Esophagus muscularis mucosa (tissue), 4 donors: ENCODE measurements at regions not wholly inside any gene's neighbourhood (a gene's known extent, or its start where the extent isn't known, plus 50 kb on each side); places are given as distances from the start of the nearest gene placed in this dataset.
"Not testable (repeated sequence)": the region's sequence is repeated elsewhere in the genome, so short reads cannot be mapped to it uniquely, and the experiment has no call there.

Experiments used
- DNase-seq: peaks from one replicate; pipeline ENCODE4 v3.0.0-alpha.2; 2017; ENCODE audit errors: extremely low spot score
- H3K27ac ChIP-seq, 4 donors: fragments of 200-600 bp; sonication (generic); replicated peaks in 1 of 4; 1 replicate in 3 of 4; 2 replicates in 1 of 4; pipeline ENCODE4 v1.5.1; 2016 to 2019; ENCODE audit warnings: mild to moderate bottlenecking in 1 of 4
- H3K27me3 ChIP-seq, 4 donors: fragments of 200-600 bp; sonication (generic); one replicate each; pipeline versions ENCODE4 v1.5.1 to v1.6.0; 2016 to 2019
- H3K36me3 ChIP-seq, 4 donors: fragments of 200-600 bp; sonication (generic); one replicate each; pipeline ENCODE4 v1.5.1; 2016 to 2019
- H3K4me1 ChIP-seq, 4 donors: fragments of 200-600 bp; sonication (generic); one replicate each; pipeline ENCODE4 v1.5.1; 2016 to 2019
- H3K4me3 ChIP-seq, 4 donors: fragments of 200-600 bp; sonication (generic); 1 replicate in 2 of 4; 2 replicates in 2 of 4; pipeline ENCODE4 v1.5.1; 2016 to 2019; ENCODE audit warnings: mild to moderate bottlenecking in 4 of 4, moderate library complexity in 1 of 4
- H3K9me3 ChIP-seq, 4 donors: fragments of 200-600 bp; sonication (generic); 1 replicate in 3 of 4; 2 replicates in 1 of 4; pipeline ENCODE4 v1.5.1; 2016 to 2019
- CTCF ChIP-seq, 3 experiments: fragments of 200-600 bp in 2 of 3; fragments of 450-650 bp in 1 of 3; sonication (generic) in 2 of 3; IDR thresholded peaks; one replicate each; pipeline ENCODE4 v1.5.1; 2017 to 2019; ENCODE audit warnings: antibody characterized with exemption in 3 of 3, mild to moderate bottlenecking in 2 of 3, moderate library complexity in 1 of 3
- EP300 ChIP-seq: sonication (generic); formaldehyde crosslinking; IDR thresholded peaks from one replicate; pipeline ENCODE4 v1.6.1; 2017; ENCODE audit warnings: antibody characterized with exemption
- POLR2A ChIP-seq: fragments of 450-650 bp; IDR thresholded peaks from one replicate; pipeline ENCODE4 v1.6.1; 2017; ENCODE audit warnings: antibody characterized with exemption, moderate library complexity, mild to moderate bottlenecking, low read depth
- POLR2AphosphoS5 ChIP-seq, 2 donors: sonication (generic); formaldehyde crosslinking; IDR thresholded peaks; one replicate each; pipeline ENCODE4 v1.6.1; 2017; ENCODE audit warnings: antibody characterized with exemption in 2 of 2
- WGBS: methylation state at CpG from one replicate; pipeline ENCODE4 v1.1.5; 2018; 5-methylcytosine and 5-hydroxymethylcytosine counted together
- intact Hi-C: fragments of 100-400 bp; cut with DNase I; formaldehyde crosslinking; loops from one replicate; pipeline ENCODE4 v1.15.1; 2023

- no peak overlapping the region for H3K27ac ChIP-seq
- no peak for DNase-seq
- TF ChIP-seq POLR2AphosphoS5 (IDR thresholded peaks at IDR 0.05) (no peak), POLR2A (no peak), EP300 (no peak)
- H3K27me3 ChIP-seq = no peaks in the 10 kb centered on the region
- no peaks in the 10 kb centered on the region for H3K9me3 ChIP-seq
- intact Hi-C loops = no loop called here
- H3K4me3 ChIP-seq = no peak overlapping the region
- WGBS = 81% methylated on average over 2 of the region's 2 CpGs
- H3K4me1 ChIP-seq = no peaks in the 10 kb centered on the region
- no peaks in the 10 kb centered on the region for H3K36me3 ChIP-seq
Observed at GRCh38 chr6:86657192-86657591, 280.1 kb upstream of the HTR1E start.

GRCh38 chr6:86629123-86629522, 308.2 kb upstream of the HTR1E start:
- H3K36me3 ChIP-seq = no peaks in the 10 kb centered on the region
- no peak overlapping the region for H3K27ac ChIP-seq
- no peaks in the 10 kb centered on the region for H3K27me3 ChIP-seq
- intact Hi-C loops = no loop called here
- WGBS = 19% methylated on average over 1 of the region's 1 CpG
- no peaks in the 10 kb centered on the region for H3K4me1 ChIP-seq
- no peak for DNase-seq
- H3K4me3 ChIP-seq = no peak overlapping the region
- TF ChIP-seq EP300 = no peak
- TF ChIP-seq POLR2AphosphoS5 (IDR thresholded peaks at IDR 0.05) = no peak
- TF ChIP-seq POLR2A = no peak
- TF ChIP-seq CTCF (IDR thresholded peaks at IDR 0.05) = no peak
- peaks cover 0 to 7% (median 0%) of the 10 kb centered on the region in 4 donors for H3K9me3 ChIP-seq

- DNase-seq = no peak
- Histone ChIP-seq H3K4me1 (no peaks in the 10 kb centered on the region), H3K27ac (no peak overlapping the region), H3K36me3 (no peaks in the 10 kb centered on the region), H3K27me3 (no peaks in the 10 kb centered on the region), H3K9me3 (peaks cover 0 to 15% (median 8%) of the 10 kb centered on the region in 4 donors), H3K4me3 (no peak overlapping the region)
- TF ChIP-seq CTCF (IDR thresholded peaks at IDR 0.05) = no peak
- no peak for TF ChIP-seq EP300
- no peak for TF ChIP-seq POLR2AphosphoS5 (IDR thresholded peaks at IDR 0.05)
- no peak for TF ChIP-seq POLR2A
- WGBS = 93% methylated on average over 2 of the region's 2 CpGs
- intact Hi-C loops = loop anchor here (5.0 kb wide), 1 partner anchor 128 kb away; no protein-coding TSS in a partner anchor
Observed at GRCh38 chr6:86619428-86619827, 317.9 kb upstream of the HTR1E start.

- WGBS = 57% methylated on average over 1 of the region's 1 CpG
- no peak for TF ChIP-seq POLR2A
- TF ChIP-seq POLR2AphosphoS5 (IDR thresholded peaks at IDR 0.05) = no peak
- no peak for TF ChIP-seq EP300
- TF ChIP-seq CTCF (IDR thresholded peaks at IDR 0.05) = no peak
- Histone ChIP-seq H3K4me1 (no peaks in the 10 kb centered on the region), H3K4me3 (no peak overlapping the region), H3K27ac (no peak overlapping the region), H3K36me3 (no peaks in the 10 kb centered on the region), H3K27me3 (no peaks in the 10 kb centered on the region), H3K9me3 (peaks cover 0 to 4% (median under 1%) of the 10 kb centered on the region in 4 donors)
- no peak for DNase-seq
- intact Hi-C loops = loop anchor here (5.0 kb wide), 1 partner anchor 132 kb away; no protein-coding TSS in a partner anchor
Observed at GRCh38 chr6:86615299-86615698, 322.0 kb upstream of the HTR1E start.

- Histone ChIP-seq H3K4me3 (no peak overlapping the region), H3K27ac (no peak overlapping the region), H3K36me3 (no peaks in the 10 kb centered on the region), H3K9me3 (no peaks in the 10 kb centered on the region), H3K27me3 (no peaks in the 10 kb centered on the region), H3K4me1 (no peaks in the 10 kb centered on the region)
- no peak for DNase-seq
- TF ChIP-seq POLR2AphosphoS5 (IDR thresholded peaks at IDR 0.05) (no peak), EP300 (no peak)
- WGBS = 60% methylated on average over 9 of the region's 9 CpGs
- intact Hi-C loops = no loop called here
Observed at GRCh38 chr6:86609549-86610388, 327.6 kb upstream of the HTR1E start.

- H3K9me3 ChIP-seq, H3K4me3 ChIP-seq, intact Hi-C loops, H3K27me3 ChIP-seq, H3K4me1 ChIP-seq, DNase-seq, H3K36me3 ChIP-seq, H3K27ac ChIP-seq: not testable (repeated sequence)
- 75% methylated on average over 3 of the region's 3 CpGs for WGBS
Observed at GRCh38 chr6:86603364-86603763, 334.0 kb upstream of the HTR1E start.

- 73% methylated on average over 6 of the region's 6 CpGs for WGBS
- not testable (repeated sequence) for DNase-seq
Observed at GRCh38 chr6:86602093-86602492, 335.2 kb upstream of the HTR1E start.

GRCh38 chr6:86598969-86599368, 338.4 kb upstream of the HTR1E start:
- H3K36me3 ChIP-seq, DNase-seq, intact Hi-C loops, H3K4me1 ChIP-seq, H3K27me3 ChIP-seq, H3K9me3 ChIP-seq, H3K4me3 ChIP-seq, H3K27ac ChIP-seq: not testable (repeated sequence)
- 56% methylated on average over 4 of the region's 4 CpGs for WGBS

More at GRCh38 chr6:86602093-86602492, 335.2 kb upstream of the HTR1E start:
- H3K4me3 ChIP-seq, H3K27ac ChIP-seq, H3K27me3 ChIP-seq, intact Hi-C loops, H3K36me3 ChIP-seq, H3K9me3 ChIP-seq, H3K4me1 ChIP-seq: not testable (repeated sequence)
